Breast epithelium (tissue), 4 donors: ENCODE measurements at regions not wholly inside any gene's neighbourhood (a gene's known extent, or its start where the extent isn't known, plus 50 kb on each side); places are given as distances from the start of the nearest gene placed in this dataset.

Source experiments
- DNase-seq, 2 donors: peaks; one replicate each; pipeline ENCODE4 v3.0.0-alpha.2; 2019; ENCODE audit warnings: low spot score in 2 of 2
- H3K27ac ChIP-seq, 2 donors: fragments of 200-600 bp; sonication (generic) in 1 of 2; one replicate each; pipeline ENCODE4 v1.5.1; 2016 to 2019; ENCODE audit warnings: mild to moderate bottlenecking in 1 of 2
- H3K27me3 ChIP-seq, 2 donors: fragments of 200-600 bp; sonication (generic) in 1 of 2; one replicate each; pipeline versions ENCODE4 v1.5.1 to v1.6.0; 2017 to 2019; ENCODE audit warnings: control low read depth in 1 of 2, mild to moderate bottlenecking in 1 of 2
- H3K36me3 ChIP-seq: fragments of 200-600 bp; one replicate; pipeline ENCODE4 v1.5.1; 2019
- H3K4me1 ChIP-seq, 2 donors: fragments of 200-600 bp; sonication (generic); one replicate each; pipeline ENCODE4 v1.5.1; 2016 to 2019; ENCODE audit warnings: control low read depth in 1 of 2
- H3K4me3 ChIP-seq, 3 donors: fragments of 200-600 bp; sonication (generic); 1 replicate in 2 of 3; 2 replicates in 1 of 3; pipeline ENCODE4 v1.5.1; 2016 to 2019; ENCODE audit warnings: mild to moderate bottlenecking in 3 of 3, moderate library complexity in 2 of 3
- H3K9me3 ChIP-seq, 2 donors: fragments of 200-600 bp; sonication (generic) in 1 of 2; one replicate each; pipeline ENCODE4 v1.5.1; 2016 to 2019; ENCODE audit warnings: control low read depth in 1 of 2
- CTCF ChIP-seq, 3 donors: fragments of 450-650 bp; IDR thresholded peaks; one replicate each; pipeline ENCODE4 v1.5.1; 2016 to 2017; ENCODE audit warnings: antibody characterized with exemption in 3 of 3, mild to moderate bottlenecking in 3 of 3, moderate library complexity in 3 of 3
- POLR2A ChIP-seq: fragments of 450-650 bp; IDR thresholded peaks from one replicate; pipeline ENCODE4 v1.6.1; 2016; ENCODE audit warnings: antibody characterized with exemption, mild to moderate bottlenecking, moderate library complexity
- POLR2AphosphoS5 ChIP-seq, 3 donors: sonication (generic); formaldehyde crosslinking; IDR thresholded peaks; one replicate each; pipeline ENCODE4 v1.6.1; 2017; ENCODE audit warnings: antibody characterized with exemption in 3 of 3
- intact Hi-C: fragments of 100-400 bp; cut with DNase I; formaldehyde crosslinking; loops from one replicate; pipeline ENCODE4 v1.15.1; 2023; ENCODE audit warnings: low total_unique reads

- no peaks in the 10 kb centered on the region for H3K4me1 ChIP-seq
Measured at GRCh38 chr10:52993109-52993508, 220.5 kb upstream of the MBL2 start.

GRCh38 chr10:52992567-52992966 is 220.0 kb upstream of the MBL2 start:
- no peak for TF ChIP-seq POLR2A
- TF ChIP-seq POLR2AphosphoS5 (IDR thresholded peaks at IDR 0.05) = no peak
- no peak for TF ChIP-seq CTCF (IDR thresholded peaks at IDR 0.05)
- Histone ChIP-seq H3K9me3 (no peaks in the 10 kb centered on the region), H3K27me3 (no peaks in the 10 kb centered on the region), H3K36me3 (peaks cover 2% of the 10 kb centered on the region), H3K27ac (no peak overlapping the region), H3K4me1 (no peaks in the 10 kb centered on the region), H3K4me3 (no peak overlapping the region)
- intact Hi-C loops = no loop called here
- DNase-seq = no peak

More at GRCh38 chr10:52993109-52993508, 220.5 kb upstream of the MBL2 start:
- Histone ChIP-seq H3K27ac (no peak overlapping the region), H3K9me3 (no peaks in the 10 kb centered on the region), H3K4me3 (no peak overlapping the region), H3K36me3 (no peaks in the 10 kb centered on the region), H3K27me3 (no peaks in the 10 kb centered on the region)
- TF ChIP-seq POLR2A = no peak
- no peak for TF ChIP-seq CTCF (IDR thresholded peaks at IDR 0.05)
- TF ChIP-seq POLR2AphosphoS5 (IDR thresholded peaks at IDR 0.05) = no peak
- intact Hi-C loops = no loop called here
- DNase-seq = no peak

- intact Hi-C loops = no loop called here
- Histone ChIP-seq H3K36me3 (peaks cover 3% of the 10 kb centered on the region), H3K27ac (no peak overlapping the region), H3K27me3 (no peaks in the 10 kb centered on the region), H3K9me3 (no peaks in the 10 kb centered on the region), H3K4me1 (no peaks in the 10 kb centered on the region), H3K4me3 (no peak overlapping the region)
- TF ChIP-seq POLR2A = no peak
- TF ChIP-seq CTCF (IDR thresholded peaks at IDR 0.05) = no peak
- no peak for TF ChIP-seq POLR2AphosphoS5 (IDR thresholded peaks at IDR 0.05)
- DNase-seq = no peak
Measured at GRCh38 chr10:52988923-52989322, 216.3 kb upstream of the MBL2 start.

GRCh38 chr10:52986125-52986524 is 213.5 kb upstream of the MBL2 start:
- Histone ChIP-seq H3K36me3 (peaks cover 3% of the 10 kb centered on the region), H3K27me3 (no peaks in the 10 kb centered on the region)
- intact Hi-C loops = no loop called here

GRCh38 chr10:52984169-52984568 is 211.6 kb upstream of the MBL2 start:
- no peaks in the 10 kb centered on the region for H3K9me3 ChIP-seq
- no peak overlapping the region for H3K4me3 ChIP-seq
- DNase-seq = no peak
- no peaks in the 10 kb centered on the region for H3K27me3 ChIP-seq
- intact Hi-C loops = no loop called here
- TF ChIP-seq POLR2A (no peak), CTCF (IDR thresholded peaks at IDR 0.05) (no peak), POLR2AphosphoS5 (IDR thresholded peaks at IDR 0.05) (no peak)
- no peaks in the 10 kb centered on the region for H3K4me1 ChIP-seq
- peaks cover 3% of the 10 kb centered on the region for H3K36me3 ChIP-seq
- no peak overlapping the region for H3K27ac ChIP-seq

More at GRCh38 chr10:52986125-52986524, 213.5 kb upstream of the MBL2 start:
- Histone ChIP-seq H3K4me1 (no peaks in the 10 kb centered on the region), H3K27ac (no peak overlapping the region), H3K9me3 (no peaks in the 10 kb centered on the region), H3K4me3 (no peak overlapping the region)
- no peak for TF ChIP-seq CTCF (IDR thresholded peaks at IDR 0.05)
- TF ChIP-seq POLR2AphosphoS5 (IDR thresholded peaks at IDR 0.05) = no peak
- no peak for DNase-seq
